ENCODE measurements at regions not wholly inside any gene's neighbourhood (a gene's known extent, or its start where the extent isn't known, plus 50 kb on each side); places are given as distances from the start of the nearest gene placed in this dataset.

DNA sequence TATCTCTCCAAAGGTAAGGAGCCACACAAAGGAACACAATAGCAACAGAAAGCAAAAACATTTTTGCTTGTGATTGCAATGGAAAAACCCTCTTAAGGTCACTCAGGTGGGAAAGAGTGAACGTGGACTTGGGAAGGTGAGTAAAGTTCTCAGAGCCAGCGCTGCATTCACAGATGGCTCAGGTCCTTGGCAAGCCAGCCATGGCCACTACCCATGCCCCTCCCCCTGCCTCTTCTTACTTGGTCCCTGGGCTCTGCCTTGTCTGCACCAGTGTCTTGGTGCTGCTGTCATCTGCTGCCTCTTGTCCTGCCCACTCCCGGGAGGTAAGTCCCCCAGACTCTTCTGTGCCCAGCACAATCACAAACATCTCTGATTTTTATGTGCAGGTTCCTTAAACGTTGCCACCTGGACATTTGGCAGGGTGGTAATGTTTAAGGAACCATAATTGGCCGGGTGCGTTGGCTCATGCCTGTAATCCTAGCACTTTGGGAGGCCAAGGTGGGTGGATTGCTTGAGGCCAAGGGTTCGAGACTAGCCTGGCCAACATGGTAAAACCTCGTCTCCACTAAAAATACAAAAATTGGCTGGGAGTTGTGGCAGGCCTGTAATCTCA is 74.6 kb downstream of the FEM1C start:
- TF ChIP-seq ZFP3 (CRISPR knock-in tag; IDR thresholded peaks at IDR 0.05), result no peak
- TF ChIP-seq TCF4 (CRISPR knock-in tag; IDR thresholded peaks at IDR 0.05; ENCODE audit: borderline replicate concordance), result no peak
- TF ChIP-seq ESRRG (CRISPR knock-in tag; IDR thresholded peaks at IDR 0.05), result no peak
- TF ChIP-seq ARNTL (CRISPR knock-in tag; IDR thresholded peaks at IDR 0.05; ENCODE audit: borderline replicate concordance, low read depth), result no peak
- TF ChIP-seq ISL1 (CRISPR knock-in tag; IDR thresholded peaks at IDR 0.05), result no peak
- TF ChIP-seq TOX (CRISPR knock-in tag; IDR thresholded peaks at IDR 0.05; ENCODE audit: borderline replicate concordance), result no peak
- no peak for TF ChIP-seq ZNF70 (CRISPR knock-in tag; IDR thresholded peaks at IDR 0.05)
- TF ChIP-seq, protein P1, sequence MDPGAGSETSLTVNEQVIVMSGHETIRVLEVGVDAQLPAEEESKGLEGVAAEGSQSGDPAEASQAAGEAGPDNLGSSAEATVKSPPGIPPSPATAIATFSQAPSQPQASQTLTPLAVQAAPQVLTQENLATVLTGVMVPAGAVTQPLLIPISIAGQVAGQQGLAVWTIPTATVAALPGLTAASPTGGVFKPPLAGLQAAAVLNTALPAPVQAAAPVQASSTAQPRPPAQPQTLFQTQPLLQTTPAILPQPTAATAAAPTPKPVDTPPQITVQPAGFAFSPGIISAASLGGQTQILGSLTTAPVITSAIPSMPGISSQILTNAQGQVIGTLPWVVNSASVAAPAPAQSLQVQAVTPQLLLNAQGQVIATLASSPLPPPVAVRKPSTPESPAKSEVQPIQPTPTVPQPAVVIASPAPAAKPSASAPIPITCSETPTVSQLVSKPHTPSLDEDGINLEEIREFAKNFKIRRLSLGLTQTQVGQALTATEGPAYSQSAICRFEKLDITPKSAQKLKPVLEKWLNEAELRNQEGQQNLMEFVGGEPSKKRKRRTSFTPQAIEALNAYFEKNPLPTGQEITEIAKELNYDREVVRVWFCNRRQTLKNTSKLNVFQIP (CRISPR knock-in tag; IDR thresholded peaks at IDR 0.05; ENCODE audit: borderline replicate concordance, low read depth), result no peak
- TF ChIP-seq ZNF8 (CRISPR knock-in tag; IDR thresholded peaks at IDR 0.05), result no peak
- no peak for TF ChIP-seq GLIS3 (CRISPR knock-in tag; IDR thresholded peaks at IDR 0.05)

DNA sequence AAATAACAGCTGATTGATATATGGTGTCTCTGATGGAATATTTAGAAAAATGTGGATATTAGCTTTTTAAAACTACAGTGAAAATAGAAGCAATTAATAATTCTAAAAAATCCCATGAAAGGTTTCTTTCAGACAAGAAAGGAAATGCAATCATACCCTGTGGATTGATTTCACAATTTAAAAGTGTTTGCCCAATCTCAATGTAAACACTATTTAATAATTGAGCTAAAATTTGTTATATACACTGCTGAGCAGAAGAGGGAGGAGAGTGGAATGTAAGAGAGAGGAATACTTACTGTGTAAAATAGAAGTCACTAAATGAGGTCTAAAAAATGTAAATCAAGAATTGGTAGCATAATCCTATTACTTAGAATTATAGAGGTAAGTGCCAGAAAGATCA is 76.9 kb downstream of the FEM1C start:
- ATAC-seq, result no peak
- TF ChIP-seq, protein P2, sequence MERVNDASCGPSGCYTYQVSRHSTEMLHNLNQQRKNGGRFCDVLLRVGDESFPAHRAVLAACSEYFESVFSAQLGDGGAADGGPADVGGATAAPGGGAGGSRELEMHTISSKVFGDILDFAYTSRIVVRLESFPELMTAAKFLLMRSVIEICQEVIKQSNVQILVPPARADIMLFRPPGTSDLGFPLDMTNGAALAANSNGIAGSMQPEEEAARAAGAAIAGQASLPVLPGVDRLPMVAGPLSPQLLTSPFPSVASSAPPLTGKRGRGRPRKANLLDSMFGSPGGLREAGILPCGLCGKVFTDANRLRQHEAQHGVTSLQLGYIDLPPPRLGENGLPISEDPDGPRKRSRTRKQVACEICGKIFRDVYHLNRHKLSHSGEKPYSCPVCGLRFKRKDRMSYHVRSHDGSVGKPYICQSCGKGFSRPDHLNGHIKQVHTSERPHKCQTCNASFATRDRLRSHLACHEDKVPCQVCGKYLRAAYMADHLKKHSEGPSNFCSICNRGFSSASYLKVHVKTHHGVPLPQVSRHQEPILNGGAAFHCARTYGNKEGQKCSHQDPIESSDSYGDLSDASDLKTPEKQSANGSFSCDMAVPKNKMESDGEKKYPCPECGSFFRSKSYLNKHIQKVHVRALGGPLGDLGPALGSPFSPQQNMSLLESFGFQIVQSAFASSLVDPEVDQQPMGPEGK (CRISPR knock-in tag; IDR thresholded peaks at IDR 0.05; ENCODE audit: borderline replicate concordance), result no peak
- TF ChIP-seq ZC3H10 (CRISPR knock-in tag; IDR thresholded peaks at IDR 0.05), result no peak
- TF ChIP-seq GLIS3 (CRISPR knock-in tag; IDR thresholded peaks at IDR 0.05), result no peak
- TF ChIP-seq, protein P3, sequence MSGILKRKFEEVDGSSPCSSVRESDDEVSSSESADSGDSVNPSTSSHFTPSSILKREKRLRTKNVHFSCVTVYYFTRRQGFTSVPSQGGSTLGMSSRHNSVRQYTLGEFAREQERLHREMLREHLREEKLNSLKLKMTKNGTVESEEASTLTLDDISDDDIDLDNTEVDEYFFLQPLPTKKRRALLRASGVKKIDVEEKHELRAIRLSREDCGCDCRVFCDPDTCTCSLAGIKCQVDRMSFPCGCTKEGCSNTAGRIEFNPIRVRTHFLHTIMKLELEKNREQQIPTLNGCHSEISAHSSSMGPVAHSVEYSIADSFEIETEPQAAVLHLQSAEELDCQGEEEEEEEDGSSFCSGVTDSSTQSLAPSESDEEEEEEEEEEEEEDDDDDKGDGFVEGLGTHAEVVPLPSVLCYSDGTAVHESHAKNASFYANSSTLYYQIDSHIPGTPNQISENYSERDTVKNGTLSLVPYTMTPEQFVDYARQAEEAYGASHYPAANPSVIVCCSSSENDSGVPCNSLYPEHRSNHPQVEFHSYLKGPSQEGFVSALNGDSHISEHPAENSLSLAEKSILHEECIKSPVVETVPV (CRISPR knock-in tag; IDR thresholded peaks at IDR 0.05), result no peak
- TF ChIP-seq, protein P1 (CRISPR knock-in tag; IDR thresholded peaks at IDR 0.05; ENCODE audit: borderline replicate concordance, low read depth), result no peak

More for the DNA sequence above, 74.6 kb downstream of the FEM1C start:
- no peak for ATAC-seq

DNA sequence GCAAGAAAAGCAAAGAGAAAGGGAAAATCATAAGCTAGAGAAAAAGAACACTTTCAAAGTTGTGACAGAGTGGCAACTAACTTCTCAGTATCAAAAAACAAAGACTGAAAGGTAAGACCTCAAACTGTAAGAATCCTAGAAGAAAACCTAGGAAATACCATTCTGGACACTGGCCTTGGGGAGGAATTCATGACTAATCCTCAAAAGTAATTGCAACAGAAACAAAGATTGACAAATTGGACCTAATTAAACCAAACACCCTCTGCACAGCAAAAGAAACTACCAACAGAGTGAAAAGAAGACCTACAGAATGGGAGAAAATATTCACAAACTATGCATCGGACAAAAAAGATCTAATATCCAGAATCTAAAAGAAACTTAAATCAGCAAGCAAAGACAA is 79.1 kb downstream of the FEM1C start:
- ATAC-seq, result no peak
- TF ChIP-seq ISL1 (CRISPR knock-in tag; IDR thresholded peaks at IDR 0.05) (no peak), RARB (CRISPR knock-in tag; IDR thresholded peaks at IDR 0.05) (no peak), BACH2 (CRISPR knock-in tag; IDR thresholded peaks at IDR 0.05; ENCODE audit: borderline replicate concordance) (no peak)
- TF ChIP-seq, protein P2 (CRISPR knock-in tag; IDR thresholded peaks at IDR 0.05; ENCODE audit: borderline replicate concordance), result no peak

DNA sequence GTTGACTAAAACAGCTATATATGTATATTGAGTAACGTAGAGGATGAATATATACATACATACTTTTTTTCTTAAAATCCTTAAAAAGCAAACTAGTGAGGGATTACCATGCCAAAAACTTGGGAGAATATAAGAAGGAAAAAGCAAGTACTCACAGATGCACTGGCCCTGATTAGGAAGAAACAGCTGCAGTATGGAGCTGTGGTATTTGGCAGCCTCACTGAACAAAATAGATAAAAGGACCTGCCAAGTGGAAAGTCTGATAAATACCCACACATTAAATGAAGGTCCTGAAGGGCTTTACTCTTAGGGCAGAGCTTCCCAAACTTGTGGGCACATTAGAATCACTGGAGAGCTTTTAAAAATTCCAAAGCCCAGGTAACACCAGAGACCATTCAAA is 80.6 kb downstream of the FEM1C start:
- ATAC-seq, result no peak
- no peak for TF ChIP-seq RARB (CRISPR knock-in tag; IDR thresholded peaks at IDR 0.05)

DNA sequence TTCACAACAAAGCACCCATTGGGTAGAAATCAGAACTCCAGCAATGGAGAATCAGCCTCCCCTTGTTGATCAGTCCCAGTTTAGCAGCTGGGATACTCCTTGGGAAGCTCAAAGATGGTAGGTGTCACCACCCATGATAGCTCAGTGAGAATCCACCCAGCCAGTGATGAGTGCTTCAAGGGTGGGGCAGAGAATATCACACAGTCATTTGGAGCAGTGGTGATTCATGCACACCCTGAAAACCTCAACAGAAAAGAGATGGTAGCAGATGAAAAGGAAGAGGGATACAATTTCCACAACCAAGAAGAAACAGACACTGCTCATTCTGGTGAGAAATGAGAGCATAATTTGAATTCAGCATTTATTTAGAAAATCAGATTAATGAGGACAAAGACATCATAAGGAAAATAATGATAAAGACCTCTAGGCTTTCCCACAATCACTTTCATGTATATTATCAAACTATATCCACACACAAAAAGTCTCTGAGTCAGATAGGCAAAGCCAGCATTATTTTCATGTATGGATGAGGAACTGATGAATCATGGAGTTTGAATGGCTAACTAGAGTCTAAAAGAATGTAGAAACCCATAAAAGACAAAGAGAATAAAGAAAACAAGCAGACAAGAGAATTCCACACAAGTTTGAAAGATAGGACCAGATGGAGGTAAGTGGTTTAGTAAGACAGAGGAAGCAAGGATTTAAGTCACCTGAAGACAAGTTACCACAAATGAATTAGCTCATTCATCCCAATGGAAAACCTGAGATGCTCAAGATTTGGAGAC is 82.9 kb downstream of the FEM1C start:
- TF ChIP-seq SNAI2 (CRISPR knock-in tag; IDR thresholded peaks at IDR 0.05) (no peak), GLIS3 (CRISPR knock-in tag; IDR thresholded peaks at IDR 0.05) (no peak), ISL1 (CRISPR knock-in tag; IDR thresholded peaks at IDR 0.05) (peak; percentile 9; the same call in 1 of the 2 replicates), ARNTL (CRISPR knock-in tag; IDR thresholded peaks at IDR 0.05; ENCODE audit: borderline replicate concordance, low read depth) (no peak), TOX (CRISPR knock-in tag; IDR thresholded peaks at IDR 0.05; ENCODE audit: borderline replicate concordance) (peak; percentile 28; the same call in 1 of the 2 replicates), RARB (CRISPR knock-in tag; IDR thresholded peaks at IDR 0.05) (no peak), ZNF70 (CRISPR knock-in tag; IDR thresholded peaks at IDR 0.05) (no peak)
- TF ChIP-seq, protein P1 (CRISPR knock-in tag; IDR thresholded peaks at IDR 0.05; ENCODE audit: borderline replicate concordance, low read depth), result no peak; the same call in 1 of the 2 replicates
- ATAC-seq, result peak; percentile 40
